HepG2 (cell line): ENCODE measurements at regions not wholly inside any gene's neighbourhood (a gene's known extent, or its start where the extent isn't known, plus 50 kb on each side); places are given as distances from the start of the nearest gene placed in this dataset.

Experiments
- ATF1 ChIP-seq: IDR thresholded peaks from 2 replicates; pipeline ENCODE4 v1.6.1; 2016; ENCODE audit warnings: mild to moderate bottlenecking, control low read depth
- EP300 ChIP-seq, 3 experiments: sonication (generic) in 1 of 3; formaldehyde crosslinking in 1 of 3; IDR thresholded peaks; 2 replicates each; pipeline versions ENCODE4 v1.5.1 to v1.6.1; 2011 to 2020; ENCODE audit warnings: low read depth in 2 of 3, low read length in 2 of 3, borderline replicate concordance in 1 of 3, improper control_type of control experiment in 1 of 3, mild to moderate bottlenecking in 1 of 3, missing genetic modification reagents in 1 of 3, moderate library complexity in 1 of 3
- HNF4A ChIP-seq: sonication (generic); formaldehyde crosslinking; IDR thresholded peaks from 2 replicates; pipeline ENCODE4 v1.4.0; 2020; ENCODE audit warnings: missing genetic modification reagents
- SKI ChIP-seq: fragments of 450-650 bp; IDR thresholded peaks from one replicate; pipeline ENCODE4 v1.6.1; 2018; ENCODE audit warnings: mild to moderate bottlenecking; ENCODE audit not compliant: partially characterized antibody
- TARDBP ChIP-seq: sonication (generic); formaldehyde crosslinking; IDR thresholded peaks from 2 replicates; pipeline ENCODE4 v1.8.0; 2022; ENCODE audit warnings: mild to moderate bottlenecking, missing genetic modification reagents
- TF ChIP-seq, protein P1 (sequence below): sonication (generic); formaldehyde crosslinking; IDR thresholded peaks from 2 replicates; pipeline ENCODE4 v1.8.0; 2022; ENCODE audit warnings: mild to moderate bottlenecking, missing genetic modification reagents; ENCODE audit not compliant: insufficient replicate concordance

DNA sequence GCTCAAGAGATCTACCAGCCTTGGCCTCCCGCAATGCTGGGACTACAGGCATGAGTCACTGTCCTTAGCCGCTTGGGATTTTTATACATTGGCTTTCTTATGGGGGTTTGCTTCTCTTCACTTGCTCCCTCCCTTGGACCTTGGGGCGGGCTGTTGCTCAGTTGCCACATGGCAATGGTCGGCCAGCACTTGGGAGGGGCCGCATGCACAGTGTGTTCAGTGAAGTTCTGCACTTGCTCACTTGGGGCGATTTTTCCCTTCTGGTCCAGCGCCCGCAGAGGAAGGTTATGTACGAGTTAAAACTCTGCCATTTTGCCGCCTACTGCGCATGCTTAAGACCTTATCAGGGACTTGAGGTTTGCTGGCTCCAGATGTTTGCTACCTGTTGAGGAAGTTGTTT lies 1367.6 kb upstream of the CDH8 start:
- TF ChIP-seq ATF1 (no peak), TARDBP (CRISPR knock-in tag) (no peak), SKI (no peak), EP300 (IDR thresholded peaks at IDR 0.05; ENCODE audit: low read depth in 2 of 2, low read length in 2 of 2) (no peak), EP300 (CRISPR knock-in tag; IDR thresholded peaks at IDR 0.05; ENCODE audit: borderline replicate concordance) (no peak), HNF4A (CRISPR knock-in tag) (no peak)
- TF ChIP-seq, protein P1, sequence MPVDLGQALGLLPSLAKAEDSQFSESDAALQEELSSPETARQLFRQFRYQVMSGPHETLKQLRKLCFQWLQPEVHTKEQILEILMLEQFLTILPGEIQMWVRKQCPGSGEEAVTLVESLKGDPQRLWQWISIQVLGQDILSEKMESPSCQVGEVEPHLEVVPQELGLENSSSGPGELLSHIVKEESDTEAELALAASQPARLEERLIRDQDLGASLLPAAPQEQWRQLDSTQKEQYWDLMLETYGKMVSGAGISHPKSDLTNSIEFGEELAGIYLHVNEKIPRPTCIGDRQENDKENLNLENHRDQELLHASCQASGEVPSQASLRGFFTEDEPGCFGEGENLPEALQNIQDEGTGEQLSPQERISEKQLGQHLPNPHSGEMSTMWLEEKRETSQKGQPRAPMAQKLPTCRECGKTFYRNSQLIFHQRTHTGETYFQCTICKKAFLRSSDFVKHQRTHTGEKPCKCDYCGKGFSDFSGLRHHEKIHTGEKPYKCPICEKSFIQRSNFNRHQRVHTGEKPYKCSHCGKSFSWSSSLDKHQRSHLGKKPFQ (CRISPR knock-in tag): no peak
